Esophagus squamous epithelium (tissue), 4 donors: ENCODE measurements at regions not wholly inside any gene's neighbourhood (a gene's known extent, or its start where the extent isn't known, plus 50 kb on each side); places are given as distances from the start of the nearest gene placed in this dataset.

Experiments
- CTCF ChIP-seq, 6 experiments: fragments of 450-650 bp in 4 of 6; fragments of 200-600 bp in 2 of 6; sonication (generic) in 2 of 6; IDR thresholded peaks; one replicate each; pipeline ENCODE4 v1.5.1; 2016 to 2019; ENCODE audit warnings: antibody characterized with exemption in 6 of 6, mild to moderate bottlenecking in 4 of 6, moderate library complexity in 4 of 6
- POLR2A ChIP-seq, 4 donors: fragments of 450-650 bp; IDR thresholded peaks; one replicate each; pipeline ENCODE4 v1.6.1; 2017; ENCODE audit warnings: antibody characterized with exemption in 4 of 4, mild to moderate bottlenecking in 4 of 4, moderate library complexity in 3 of 4

GRCh38 chr16:86042393-86042792, 143.4 kb downstream of the IRF8 start:
- TF ChIP-seq CTCF (IDR thresholded peaks at IDR 0.05) (no peak), POLR2A (IDR thresholded peaks at IDR 0.05) (no peak)
